SIG-M5 treated with dmso at 0.1 percent for 504 hours (cell line): ENCODE measurements at regions not wholly inside any gene's neighbourhood (a gene's known extent, or its start where the extent isn't known, plus 50 kb on each side); places are given as distances from the start of the nearest gene placed in this dataset.

Experiments
- DNase-seq: peaks from one replicate; lab custom pipeline; 2025; ENCODE audit not compliant: unreplicated experiment; lab: John Stamatoyannopoulos, UW

- no peak for DNase-seq
These were observed 531.7 kb downstream of the SLITRK1 start for GRCh38 chr13:83350569-83350968.

DNA sequence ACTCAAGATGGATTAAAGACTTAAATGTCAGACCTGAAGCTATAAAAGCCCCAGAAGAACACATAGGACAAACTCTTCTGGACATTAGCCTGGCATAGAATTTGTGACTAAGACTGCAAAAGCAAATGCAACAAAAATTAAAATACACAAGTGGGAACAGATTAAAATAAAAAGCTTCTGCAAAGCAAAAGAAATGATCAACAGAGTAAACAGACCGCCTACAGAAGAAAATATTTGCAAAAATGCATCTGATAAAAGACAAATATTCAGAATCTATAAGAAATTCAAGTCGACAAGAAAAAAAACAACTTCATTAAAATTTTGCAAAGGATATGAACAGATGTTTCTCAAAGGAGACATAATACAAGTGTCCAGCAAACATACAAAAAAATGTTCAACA lies 537.8 kb downstream of the SLITRK1 start:
- no peak for DNase-seq

GRCh38 chr13:83340170-83340569 lies 542.1 kb downstream of the SLITRK1 start:
- DNase-seq: no peak

DNA sequence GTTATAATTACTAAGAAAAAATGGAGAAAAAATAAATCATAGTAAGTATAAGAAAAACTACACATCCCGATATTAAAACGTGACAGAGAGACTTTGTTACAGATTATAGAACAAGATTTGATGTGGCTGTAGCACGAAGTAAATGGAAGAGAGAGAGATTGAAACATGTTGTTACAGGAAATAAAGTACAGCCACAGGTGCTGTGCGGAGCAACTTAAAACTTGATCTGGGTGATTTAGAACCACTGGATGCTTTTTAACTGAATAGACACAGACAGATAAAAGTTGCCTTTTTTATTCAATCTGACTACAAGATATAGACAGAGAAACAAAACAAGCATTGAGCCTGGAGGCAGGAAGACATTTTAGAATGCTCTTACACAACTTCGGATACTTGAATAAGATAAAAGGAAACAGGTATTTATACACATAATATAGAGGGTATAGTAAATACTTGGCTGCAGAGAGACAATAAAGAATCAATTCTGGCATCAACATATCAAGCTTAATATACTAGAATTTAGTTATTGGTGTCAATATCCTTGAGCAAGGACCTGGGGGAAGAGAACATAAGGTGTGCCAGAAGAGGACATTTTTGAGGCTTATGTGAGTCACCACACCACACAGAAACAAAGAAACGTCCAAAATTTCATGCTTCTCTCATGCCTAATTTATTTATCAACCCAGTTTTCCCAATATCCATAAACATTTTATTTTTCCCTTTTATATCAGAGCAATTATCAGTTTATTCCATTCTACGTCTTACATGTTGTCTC lies 548.5 kb downstream of the SLITRK1 start:
- no peak for DNase-seq

GRCh38 chr13:83332751-83333150 lies 549.5 kb downstream of the SLITRK1 start:
- no peak for DNase-seq

GRCh38 chr13:83327091-83327490 lies 555.2 kb downstream of the SLITRK1 start:
- DNase-seq: no peak

GRCh38 chr13:83325125-83325853 lies 557.0 kb downstream of the SLITRK1 start:
- DNase-seq: no peak

GRCh38 chr13:83311886-83312577 lies 570.2 kb downstream of the SLITRK1 start:
- no peak for DNase-seq

GRCh38 chr13:83298617-83299016 lies 583.7 kb downstream of the SLITRK1 start:
- no peak for DNase-seq

DNA sequence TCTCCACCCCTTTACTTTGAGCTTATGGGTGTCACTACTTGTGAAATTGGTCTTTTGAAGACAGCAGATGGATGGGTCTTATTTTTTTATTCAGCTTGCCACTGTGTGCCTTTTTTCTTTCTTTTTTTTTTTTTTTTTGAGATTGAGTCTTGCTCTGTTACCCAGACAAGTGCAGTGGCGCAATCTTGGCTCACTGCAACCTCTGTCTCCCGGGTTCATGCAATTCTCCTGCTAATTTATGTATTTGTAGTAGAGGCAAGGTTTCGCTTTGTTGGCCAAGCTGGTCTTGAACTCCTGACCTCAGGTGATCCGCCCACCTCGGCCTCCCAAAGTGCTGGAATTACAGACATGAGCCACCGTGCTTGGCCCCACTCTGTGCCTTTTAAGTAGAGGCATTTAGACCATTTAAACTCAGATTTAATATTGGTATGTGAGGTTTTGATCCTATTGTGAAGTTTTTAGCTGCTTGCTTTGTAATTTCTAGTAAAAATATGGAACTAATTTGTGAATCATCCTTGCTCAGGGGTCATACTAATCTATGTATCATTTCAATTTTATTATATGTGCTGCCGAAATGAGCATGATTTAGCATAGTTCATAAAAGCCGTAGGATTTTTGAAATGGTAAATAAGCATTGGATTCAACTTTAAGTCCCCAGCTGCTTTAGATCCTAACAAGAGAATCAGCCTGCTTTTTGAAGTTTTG lies 584.5 kb downstream of the SLITRK1 start:
- no peak for DNase-seq

- no peak for DNase-seq
These were observed 586.6 kb downstream of the SLITRK1 start for GRCh38 chr13:83295686-83296085.

DNA sequence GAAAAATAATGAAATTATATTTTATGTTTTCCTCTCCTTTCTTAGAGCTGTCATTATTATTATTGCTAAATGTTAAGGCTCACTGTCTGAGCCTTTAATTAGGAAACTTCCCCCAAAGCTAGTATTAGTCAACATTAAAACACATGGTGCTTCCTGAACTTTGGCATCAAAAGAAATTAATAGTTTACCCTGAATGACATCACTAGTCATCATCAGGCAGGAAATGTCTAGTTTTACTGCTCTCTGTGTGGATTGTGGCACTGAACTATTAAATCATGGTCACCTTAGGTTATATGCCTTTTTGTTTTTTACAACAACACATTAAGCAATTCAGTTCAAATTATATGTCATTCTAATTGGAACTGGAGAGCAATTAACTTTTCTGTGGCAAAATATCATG lies 595.5 kb downstream of the SLITRK1 start:
- no peak for DNase-seq

DNA sequence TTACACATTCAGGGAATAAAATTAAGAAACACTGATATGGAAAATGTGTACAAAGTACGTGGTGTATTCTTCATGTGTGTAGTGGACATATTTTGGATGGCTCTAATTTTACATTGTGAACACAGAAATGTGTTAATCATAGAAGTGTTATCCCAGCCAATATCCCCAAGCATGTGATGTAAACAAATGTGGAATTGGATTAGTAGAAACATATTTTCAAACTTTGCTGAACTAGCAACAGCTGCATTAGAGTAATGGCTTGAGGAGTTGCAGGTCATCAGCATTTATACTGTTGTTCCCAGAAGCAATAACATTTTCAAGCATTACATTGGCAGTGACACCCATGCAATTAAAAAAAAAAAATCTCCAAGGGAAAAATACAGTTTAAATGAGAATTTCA lies 600.6 kb downstream of the SLITRK1 start:
- DNase-seq: no peak

- no peak for DNase-seq
These were observed 607.6 kb downstream of the SLITRK1 start for GRCh38 chr13:83274679-83275078.

- no peak for DNase-seq
These were observed 609.5 kb downstream of the SLITRK1 start for GRCh38 chr13:83272652-83273240.

DNA sequence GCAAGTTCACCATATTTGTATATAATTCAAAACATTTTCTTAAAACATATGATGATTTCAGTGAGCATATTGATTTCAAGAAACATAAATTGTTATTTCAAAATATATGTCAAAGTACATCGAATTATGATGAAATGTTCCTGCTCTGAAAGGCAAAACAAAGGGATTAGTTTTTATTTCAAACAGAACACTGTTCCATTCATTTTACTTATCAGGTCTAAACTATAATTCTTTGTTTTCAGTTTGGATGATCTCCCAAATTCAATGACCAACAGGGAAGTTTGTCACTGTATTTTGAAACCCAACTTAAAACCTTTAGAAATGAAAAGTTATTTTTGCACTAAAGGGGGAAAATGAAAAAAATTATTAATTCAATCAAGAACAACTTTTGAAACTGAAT lies 610.2 kb downstream of the SLITRK1 start:
- no peak for DNase-seq

DNA sequence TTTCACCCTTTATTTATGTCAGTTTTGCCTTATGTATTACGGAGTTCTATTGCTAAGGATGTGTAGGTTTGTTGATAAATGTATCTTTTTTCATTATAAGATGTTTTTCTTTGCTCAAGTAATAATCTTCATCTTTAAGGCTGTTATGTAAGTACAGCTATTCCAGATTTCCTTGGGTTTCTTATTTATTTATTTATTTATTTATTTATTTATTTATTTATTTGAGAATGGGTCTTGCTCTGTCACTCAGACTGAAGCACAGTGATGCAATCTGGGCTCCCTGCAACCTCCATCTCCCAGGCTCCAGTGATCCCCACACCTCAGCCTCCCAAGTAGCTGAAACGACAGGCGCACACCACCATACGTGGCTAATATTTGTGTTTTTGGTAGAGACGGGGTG lies 617.0 kb downstream of the SLITRK1 start:
- no peak for DNase-seq

- no peak for DNase-seq
These were observed 633.5 kb downstream of the SLITRK1 start for GRCh38 chr13:83248751-83249150.

- no peak for DNase-seq
These were observed 649.6 kb downstream of the SLITRK1 start for GRCh38 chr13:83232626-83233025.

DNA sequence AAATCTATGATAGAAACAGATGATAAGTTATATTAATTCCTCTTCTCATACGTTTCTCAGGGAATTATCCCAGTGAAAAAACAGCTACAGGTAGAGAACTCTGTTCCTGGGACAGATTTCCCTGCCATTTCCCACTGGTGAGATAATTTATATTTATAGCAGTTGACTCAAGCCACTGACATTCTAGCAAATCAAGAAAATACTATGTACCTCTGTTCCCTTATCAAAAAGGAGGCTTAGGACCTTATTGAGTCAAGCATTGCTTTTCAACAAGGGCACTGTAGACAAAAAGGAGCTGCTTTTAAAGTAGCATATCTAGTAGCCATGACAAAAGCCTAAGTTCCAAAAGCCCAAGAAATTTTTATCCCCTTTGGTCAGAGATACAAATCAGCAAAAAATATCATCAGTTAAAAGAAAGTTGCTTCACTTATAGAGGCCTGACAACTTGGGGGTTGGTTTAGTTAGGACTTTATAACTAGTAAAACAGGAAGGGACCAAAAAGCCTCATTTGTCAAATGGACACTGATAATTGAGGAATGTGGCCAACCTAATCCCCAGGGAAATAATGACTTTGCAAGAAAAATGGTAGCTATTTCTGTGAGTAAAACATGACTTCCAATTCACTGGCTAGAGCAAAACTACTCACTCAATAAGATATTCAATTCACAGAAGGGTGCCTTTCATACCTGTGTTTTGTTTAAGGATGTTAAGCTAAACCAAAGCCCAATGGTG lies 652.5 kb downstream of the SLITRK1 start:
- no peak for DNase-seq
